GM19463 (cell line): ENCODE measurements at regions not wholly inside any gene's neighbourhood (a gene's known extent, or its start where the extent isn't known, plus 50 kb on each side); places are given as distances from the start of the nearest gene placed in this dataset.
A peak's percentile ranks its signal among the peaks of the same experiment; 100 is the strongest.

Experiments used
- ATAC-seq: cut with Tn5 transposase; IDR thresholded peaks from one replicate; pipeline ENCODE4 v1.9.1; 2021; ENCODE audit warnings: mild to moderate bottlenecking, moderate library complexity; ENCODE audit not compliant: unreplicated experiment

- no peak for ATAC-seq
These were observed 113.2 kb upstream of the TMEM132D start for GRCh38 chr12:130016986-130017385.

GRCh38 chr12:130017591-130018449 lies 114.0 kb upstream of the TMEM132D start:
- ATAC-seq: no peak

GRCh38 chr12:130018614-130019013 lies 114.8 kb upstream of the TMEM132D start:
- no peak for ATAC-seq

- no peak for ATAC-seq
These were observed 122.9 kb upstream of the TMEM132D start for GRCh38 chr12:130026608-130027176.

- ATAC-seq: no peak
These were observed 124.0 kb upstream of the TMEM132D start for GRCh38 chr12:130027798-130028197.

GRCh38 chr12:130029151-130029550 lies 125.3 kb upstream of the TMEM132D start:
- no peak for ATAC-seq

GRCh38 chr12:130031041-130031440 lies 127.2 kb upstream of the TMEM132D start:
- ATAC-seq: no peak

- ATAC-seq: peak; percentile 84
These were observed 127.9 kb upstream of the TMEM132D start for GRCh38 chr12:130031571-130032189.

- no peak for ATAC-seq
These were observed 120.1 kb upstream of the FZD10 start for GRCh38 chr12:130041983-130042812.

GRCh38 chr12:130043685-130044406 lies 118.4 kb upstream of the FZD10 start:
- no peak for ATAC-seq

GRCh38 chr12:130044991-130045621 lies 117.2 kb upstream of the FZD10 start:
- no peak for ATAC-seq

GRCh38 chr12:130049666-130050065 lies 112.6 kb upstream of the FZD10 start:
- ATAC-seq: no peak

- ATAC-seq: no peak
These were observed 110.4 kb upstream of the FZD10 start for GRCh38 chr12:130051900-130052299.

GRCh38 chr12:130053651-130054069 lies 108.6 kb upstream of the FZD10 start:
- ATAC-seq: no peak

- ATAC-seq: no peak
These were observed 107.5 kb upstream of the FZD10 start for GRCh38 chr12:130054803-130055202.

- ATAC-seq: no peak
These were observed 103.3 kb upstream of the FZD10 start for GRCh38 chr12:130058926-130059472.

- ATAC-seq: no peak
These were observed 98.4 kb upstream of the FZD10 start for GRCh38 chr12:130063866-130064265.

- no peak for ATAC-seq
These were observed 97.3 kb upstream of the FZD10 start for GRCh38 chr12:130064999-130065398.

GRCh38 chr12:130066742-130067141 lies 95.5 kb upstream of the FZD10 start:
- no peak for ATAC-seq

- no peak for ATAC-seq
These were observed 93.5 kb upstream of the FZD10 start for GRCh38 chr12:130068741-130069140.
